Muscle layer of duodenum (tissue), 2 donors: ENCODE measurements at regions not wholly inside any gene's neighbourhood (a gene's known extent, or its start where the extent isn't known, plus 50 kb on each side); places are given as distances from the start of the nearest gene placed in this dataset.

Experiments
- H3K27ac ChIP-seq: one replicate; pipeline ENCODE4 v1.7.0; 2013; ENCODE audit warnings: mild to moderate bottlenecking, low read length
- H3K27me3 ChIP-seq: one replicate; pipeline ENCODE4 v1.7.0; 2013; ENCODE audit warnings: low read depth, mild to moderate bottlenecking, control low read depth, low read length
- H3K36me3 ChIP-seq, 2 donors: one replicate each; pipeline ENCODE4 v1.7.0; 2013; ENCODE audit warnings: low read length in 2 of 2, control low read depth in 1 of 2, mild to moderate bottlenecking in 1 of 2; ENCODE audit not compliant: insufficient read depth in 2 of 2, control insufficient read depth in 1 of 2
- H3K4me1 ChIP-seq, 2 donors: one replicate each; pipeline ENCODE4 v1.7.0; 2013; ENCODE audit warnings: low read length in 2 of 2, mild to moderate bottlenecking in 2 of 2, control low read depth in 1 of 2, moderate library complexity in 1 of 2; ENCODE audit not compliant: insufficient read depth in 2 of 2, control insufficient read depth in 1 of 2
- H3K4me3 ChIP-seq, 2 donors: one replicate each; pipeline ENCODE4 v1.7.0; 2013; ENCODE audit warnings: low read length in 2 of 2, low read depth in 1 of 2, mild to moderate bottlenecking in 1 of 2
- H3K9me3 ChIP-seq, 2 donors: one replicate each; pipeline ENCODE4 v1.7.0; 2013; ENCODE audit warnings: low read length in 2 of 2, control low read depth in 1 of 2, mild to moderate bottlenecking in 1 of 2; ENCODE audit not compliant: control insufficient read depth in 1 of 2
- donor health status: healthy.

- Histone ChIP-seq H3K4me1 (peaks cover 3 to 17% of the 10 kb centered on the region in 2 donors), H3K36me3 (no peaks in the 10 kb centered on the region), H3K27ac (peak overlapping the region; percentile 68), H3K27me3 (peaks cover 22% of the 10 kb centered on the region), H3K9me3 (no peaks in the 10 kb centered on the region), H3K4me3 (peak overlapping the region in 1 of 2 donors; percentile 2)
Measured at GRCh38 chr17:72588961-72589360, 468.1 kb downstream of the SOX9 start.

- peaks cover 25% of the 10 kb centered on the region for H3K27me3 ChIP-seq
- H3K4me1 ChIP-seq, result peaks cover 3 to 17% of the 10 kb centered on the region in 2 donors
- no peaks in the 10 kb centered on the region for H3K36me3 ChIP-seq
- peak overlapping the region; percentile 39 for H3K27ac ChIP-seq
- peak overlapping the region in 1 of 2 donors; percentile 65 for H3K4me3 ChIP-seq
- H3K9me3 ChIP-seq, result no peaks in the 10 kb centered on the region
Measured at GRCh38 chr17:72590382-72590781, 469.6 kb downstream of the SOX9 start.

GRCh38 chr17:72590882-72591281 is 470.1 kb downstream of the SOX9 start:
- Histone ChIP-seq H3K27ac (peak overlapping the region; percentile 51), H3K27me3 (peaks cover 25% of the 10 kb centered on the region), H3K4me3 (peak overlapping the region; percentile 65 to 66), H3K4me1 (peaks cover 3 to 17% of the 10 kb centered on the region in 2 donors), H3K36me3 (no peaks in the 10 kb centered on the region), H3K9me3 (no peaks in the 10 kb centered on the region)

DNA sequence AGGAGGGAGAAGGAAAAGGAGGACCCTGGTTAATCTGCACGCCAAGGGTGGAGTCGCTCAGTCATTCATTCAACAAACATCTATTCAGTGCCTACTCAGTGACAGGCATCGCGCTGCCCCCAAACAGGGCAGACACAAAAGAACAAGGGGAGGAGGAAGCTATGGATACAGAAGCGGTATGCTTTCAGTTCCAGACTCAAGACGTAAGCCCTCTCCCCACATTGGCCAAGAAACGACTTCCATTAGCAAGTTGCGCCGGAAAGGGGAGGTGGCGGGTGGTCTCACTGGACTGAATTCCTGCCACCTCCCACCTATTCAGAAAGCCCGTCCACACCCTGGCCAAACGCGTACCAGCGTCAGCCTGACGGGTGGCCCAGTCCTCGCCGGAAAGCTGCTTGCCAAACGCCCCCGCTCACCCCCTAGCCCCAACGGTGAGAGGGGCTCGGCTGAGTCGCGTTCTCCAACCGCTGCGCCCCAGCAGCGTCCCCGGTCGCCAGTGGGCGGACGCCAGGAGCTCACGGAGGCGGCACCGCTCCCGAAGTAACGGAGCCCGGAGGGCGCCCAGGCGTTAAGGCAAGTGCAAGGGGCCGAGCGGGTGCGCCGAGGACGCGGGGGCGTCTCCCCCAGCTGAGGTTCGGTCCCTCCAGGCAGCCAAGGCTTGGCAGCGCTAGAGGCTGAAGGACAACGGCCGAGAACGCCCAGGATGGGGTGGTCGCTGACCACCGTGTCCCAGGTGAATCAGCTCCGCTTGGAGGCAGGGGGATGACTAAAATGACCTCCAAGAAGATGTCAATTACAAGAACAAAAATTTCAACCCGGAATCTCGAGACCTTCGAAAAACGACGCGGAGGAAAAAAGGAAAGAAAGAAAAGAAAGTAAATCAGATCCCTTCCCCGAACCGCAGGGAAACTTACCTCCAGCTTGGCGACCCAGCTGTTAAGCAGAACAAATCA is 470.7 kb downstream of the SOX9 start:
- Histone ChIP-seq H3K27ac (peak overlapping the region; percentile 51), H3K9me3 (no peaks in the 10 kb centered on the region), H3K36me3 (no peaks in the 10 kb centered on the region), H3K4me3 (peak overlapping the region; percentile 65 to 66), H3K27me3 (peaks cover 25% of the 10 kb centered on the region), H3K4me1 (peaks cover 3 to 17% of the 10 kb centered on the region in 2 donors)

- peaks cover 25% of the 10 kb centered on the region for H3K27me3 ChIP-seq
- H3K27ac ChIP-seq, result peak overlapping the region; percentile 5
- no peaks in the 10 kb centered on the region for H3K36me3 ChIP-seq
- H3K4me1 ChIP-seq, result peaks cover 3 to 17% of the 10 kb centered on the region in 2 donors
- H3K9me3 ChIP-seq, result no peaks in the 10 kb centered on the region
- peak overlapping the region; percentile 65 to 66 for H3K4me3 ChIP-seq
Measured at GRCh38 chr17:72592242-72592966, 471.6 kb downstream of the SOX9 start.

GRCh38 chr17:72592967-72593325 is 472.1 kb downstream of the SOX9 start:
- Histone ChIP-seq H3K4me3 (peak overlapping the region in 1 of 2 donors; percentile 66), H3K9me3 (no peaks in the 10 kb centered on the region), H3K27ac (no peak overlapping the region), H3K4me1 (peaks cover 3 to 17% of the 10 kb centered on the region in 2 donors), H3K27me3 (peaks cover 25% of the 10 kb centered on the region), H3K36me3 (no peaks in the 10 kb centered on the region)

- Histone ChIP-seq H3K36me3 (no peaks in the 10 kb centered on the region), H3K27ac (no peak overlapping the region), H3K4me3 (no peak overlapping the region), H3K27me3 (peaks cover 22% of the 10 kb centered on the region), H3K9me3 (no peaks in the 10 kb centered on the region), H3K4me1 (peaks cover 3 to 17% of the 10 kb centered on the region in 2 donors)
Measured at GRCh38 chr17:72594248-72594647, 473.4 kb downstream of the SOX9 start.
